NCI-H748 treated with DMSO at 0.1 percent for 48 hours (cell line): ENCODE measurements at regions not wholly inside any gene's neighbourhood (a gene's known extent, or its start where the extent isn't known, plus 50 kb on each side); places are given as distances from the start of the nearest gene placed in this dataset.

Source experiments
- DNase-seq: peaks from one replicate; lab custom pipeline; 2025; lab: John Stamatoyannopoulos, UW

- DNase-seq = no peak
Observed at GRCh38 chr18:47758000-47758399, 172.5 kb downstream of the SMAD2 start.

- DNase-seq = peak; percentile 38
Observed at GRCh38 chr18:47756364-47757016, 174.0 kb downstream of the SMAD2 start.

- DNase-seq = no peak
Observed at GRCh38 chr18:47755102-47755456, 175.4 kb downstream of the SMAD2 start.

- peak; percentile 76 for DNase-seq
Observed at GRCh38 chr18:47754311-47755101, 176.0 kb downstream of the SMAD2 start.

GRCh38 chr18:47752796-47753645, 177.4 kb downstream of the SMAD2 start:
- DNase-seq = no peak

- no peak for DNase-seq
Observed at GRCh38 chr18:47750889-47751423, 179.5 kb downstream of the SMAD2 start.

- DNase-seq = no peak
Observed at GRCh38 chr18:47749600-47749973, 180.9 kb downstream of the SMAD2 start.

- DNase-seq = peak; percentile 79
Observed at GRCh38 chr18:47748847-47749599, 181.4 kb downstream of the SMAD2 start.

GRCh38 chr18:47748093-47748796, 182.2 kb downstream of the SMAD2 start:
- peak; percentile 38 for DNase-seq

GRCh38 chr18:47747260-47747795, 183.1 kb downstream of the SMAD2 start:
- DNase-seq = no peak

- DNase-seq = no peak
Observed at GRCh38 chr18:47746615-47747014, 183.8 kb downstream of the SMAD2 start.

- no peak for DNase-seq
Observed at GRCh38 chr18:47745227-47745626, 185.2 kb downstream of the SMAD2 start.

GRCh38 chr18:47737956-47738355, 192.5 kb downstream of the SMAD2 start:
- no peak for DNase-seq

- no peak for DNase-seq
Observed at GRCh38 chr18:47737198-47737830, 193.1 kb downstream of the SMAD2 start.

- DNase-seq = no peak
Observed at GRCh38 chr18:47736376-47737140, 193.9 kb downstream of the SMAD2 start.

- DNase-seq = no peak
Observed at GRCh38 chr18:47735041-47735702, 195.3 kb downstream of the SMAD2 start.

- DNase-seq = no peak
Observed at GRCh38 chr18:47731276-47731675, 199.2 kb downstream of the SMAD2 start.

- no peak for DNase-seq
Observed at GRCh38 chr18:47730795-47731194, 199.7 kb downstream of the SMAD2 start.

GRCh38 chr18:47729356-47729755, 201.1 kb downstream of the SMAD2 start:
- DNase-seq = no peak
